NOMO-1 (cell line): ENCODE measurements at regions not wholly inside any gene's neighbourhood (a gene's known extent, or its start where the extent isn't known, plus 50 kb on each side); places are given as distances from the start of the nearest gene placed in this dataset.

Source experiments
- DNase-seq, 2 experiments: peaks; one replicate each; lab custom pipeline; 2025; ENCODE audit not compliant: unreplicated experiment in 2 of 2; lab: John Stamatoyannopoulos, UW

- no peak for DNase-seq
These were observed 330.5 kb downstream of the HNRNPD start for GRCh38 chr4:82043081-82043808.

- no peak for DNase-seq
These were observed 331.7 kb downstream of the HNRNPD start for GRCh38 chr4:82042042-82042441.

GRCh38 chr4:82038936-82039335 is 334.9 kb downstream of the HNRNPD start:
- no peak for DNase-seq

GRCh38 chr4:82036181-82036580 is 337.6 kb downstream of the HNRNPD start:
- DNase-seq = no peak

GRCh38 chr4:82034878-82035277 is 338.9 kb downstream of the HNRNPD start:
- no peak for DNase-seq

- DNase-seq = no peak
These were observed 339.9 kb downstream of the HNRNPD start for GRCh38 chr4:82033862-82034261.

- no peak for DNase-seq
These were observed 342.3 kb downstream of the HNRNPD start for GRCh38 chr4:82031376-82031927.

GRCh38 chr4:82017680-82018079 is 356.1 kb downstream of the HNRNPD start:
- DNase-seq = no peak

GRCh38 chr4:82005158-82005557 is 368.6 kb downstream of the HNRNPD start:
- DNase-seq = no peak

GRCh38 chr4:81997313-81997712 is 376.5 kb downstream of the HNRNPD start:
- DNase-seq = no peak

GRCh38 chr4:81990898-81991297 is 382.9 kb downstream of the HNRNPD start:
- DNase-seq = no peak

- no peak for DNase-seq
These were observed 383.6 kb downstream of the HNRNPD start for GRCh38 chr4:81990211-81990610.

- DNase-seq = no peak
These were observed 384.6 kb downstream of the HNRNPD start for GRCh38 chr4:81989202-81989601.

GRCh38 chr4:81988178-81988577 is 385.6 kb downstream of the HNRNPD start:
- DNase-seq = no peak

- DNase-seq = no peak
These were observed 389.0 kb downstream of the HNRNPD start for GRCh38 chr4:81984746-81985145.

GRCh38 chr4:81982846-81983540 is 390.8 kb downstream of the HNRNPD start:
- no peak for DNase-seq

- DNase-seq = no peak
These were observed 392.6 kb downstream of the HNRNPD start for GRCh38 chr4:81981218-81981617.

GRCh38 chr4:81974523-81974922 is 399.3 kb downstream of the HNRNPD start:
- no peak for DNase-seq

- DNase-seq = no peak
These were observed 402.0 kb downstream of the HNRNPD start for GRCh38 chr4:81971637-81972381.

GRCh38 chr4:81971061-81971460 is 402.7 kb downstream of the HNRNPD start:
- DNase-seq = no peak

GRCh38 chr4:81970454-81970853 is 403.3 kb downstream of the HNRNPD start:
- DNase-seq = no peak
